Myocyte (in vitro differentiated cells): ENCODE measurements at regions not wholly inside any gene's neighbourhood (a gene's known extent, or its start where the extent isn't known, plus 50 kb on each side); places are given as distances from the start of the nearest gene placed in this dataset.

Source experiments
- DNase-seq: peaks from one replicate; pipeline ENCODE4 v3.0.0-alpha.2; 2012; ENCODE audit warnings: low read depth

DNA sequence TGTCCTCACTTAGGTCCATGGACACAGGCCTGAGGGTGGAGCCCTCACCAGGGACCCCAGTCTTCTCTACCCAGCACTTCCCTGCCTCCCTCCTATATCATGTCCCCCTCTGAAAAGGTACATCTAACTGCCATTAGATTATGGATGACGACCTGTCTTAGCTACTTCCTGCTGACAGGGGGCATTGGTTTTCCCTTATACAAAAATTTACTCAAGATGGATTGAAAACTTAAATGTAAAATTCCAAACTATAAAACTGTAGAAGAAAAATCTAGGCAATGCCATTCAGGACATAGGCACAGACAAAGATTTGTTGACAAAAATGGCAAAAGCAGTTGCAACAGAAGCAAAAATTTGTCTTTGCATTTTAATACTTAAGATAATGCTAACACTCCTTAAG is 623.2 kb upstream of the FAM174A start:
- DNase-seq: no peak

DNA sequence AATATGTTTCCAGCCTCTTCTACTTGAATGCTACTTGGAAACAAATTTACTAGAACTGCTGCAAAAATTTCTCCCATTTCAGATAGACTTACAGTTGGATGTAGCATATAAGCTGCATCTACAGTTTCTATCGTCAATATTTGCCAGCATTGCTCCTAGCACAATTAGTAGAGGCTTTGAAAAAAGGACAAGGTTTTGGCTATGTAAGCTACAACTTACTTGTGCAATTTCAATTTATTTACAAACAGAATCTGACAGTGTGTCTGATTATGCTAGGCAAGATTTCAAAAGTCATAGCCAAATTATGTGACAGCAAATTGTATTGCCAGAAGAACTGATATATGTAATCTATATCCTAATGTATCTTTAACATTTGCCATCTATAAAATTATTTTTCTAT is 628.4 kb upstream of the FAM174A start:
- no peak for DNase-seq

DNA sequence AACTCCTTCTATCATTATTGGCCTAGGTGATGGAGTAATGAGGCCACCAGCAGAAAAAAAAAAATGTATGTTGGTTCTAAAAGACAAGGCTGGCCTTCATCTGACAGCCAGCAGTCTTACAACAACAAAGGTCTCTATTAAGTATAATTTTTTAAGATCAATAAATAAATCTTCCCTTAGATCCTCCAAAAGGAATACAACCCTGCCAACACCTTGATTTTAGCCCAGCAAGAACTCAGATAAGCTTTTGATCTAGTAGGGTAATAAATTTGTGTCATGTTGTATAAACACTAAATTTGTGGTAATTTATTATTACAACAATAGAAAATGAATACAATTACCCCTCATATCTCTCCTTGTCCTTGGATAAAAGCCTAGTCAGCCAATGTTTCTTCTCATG is 633.2 kb upstream of the FAM174A start:
- no peak for DNase-seq

DNA sequence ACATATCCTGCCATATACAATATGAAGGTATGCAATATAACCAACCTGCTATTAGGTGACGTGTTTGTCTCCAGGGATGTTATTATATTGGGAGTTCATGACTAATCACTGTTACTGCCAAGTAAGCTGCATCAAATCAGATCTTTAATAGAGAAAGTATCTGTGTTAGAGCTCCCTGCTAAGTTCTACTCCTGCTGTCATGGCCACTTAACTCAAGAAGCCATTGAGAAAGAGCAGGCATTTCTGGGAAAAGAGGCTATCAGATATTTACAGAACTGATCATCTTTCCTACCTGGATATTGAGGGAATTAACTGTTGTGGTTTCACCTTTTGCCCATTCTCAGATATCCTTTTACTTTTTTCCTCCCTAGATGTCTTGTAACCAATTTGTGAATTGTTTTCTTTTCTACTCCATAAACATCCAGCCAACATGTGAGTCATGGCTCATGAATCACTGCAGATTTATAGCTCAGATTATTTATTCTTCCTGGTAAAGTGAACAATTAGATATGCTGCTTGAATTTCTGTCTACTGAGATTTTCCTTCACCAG is 634.8 kb upstream of the FAM174A start:
- DNase-seq: no peak

DNA sequence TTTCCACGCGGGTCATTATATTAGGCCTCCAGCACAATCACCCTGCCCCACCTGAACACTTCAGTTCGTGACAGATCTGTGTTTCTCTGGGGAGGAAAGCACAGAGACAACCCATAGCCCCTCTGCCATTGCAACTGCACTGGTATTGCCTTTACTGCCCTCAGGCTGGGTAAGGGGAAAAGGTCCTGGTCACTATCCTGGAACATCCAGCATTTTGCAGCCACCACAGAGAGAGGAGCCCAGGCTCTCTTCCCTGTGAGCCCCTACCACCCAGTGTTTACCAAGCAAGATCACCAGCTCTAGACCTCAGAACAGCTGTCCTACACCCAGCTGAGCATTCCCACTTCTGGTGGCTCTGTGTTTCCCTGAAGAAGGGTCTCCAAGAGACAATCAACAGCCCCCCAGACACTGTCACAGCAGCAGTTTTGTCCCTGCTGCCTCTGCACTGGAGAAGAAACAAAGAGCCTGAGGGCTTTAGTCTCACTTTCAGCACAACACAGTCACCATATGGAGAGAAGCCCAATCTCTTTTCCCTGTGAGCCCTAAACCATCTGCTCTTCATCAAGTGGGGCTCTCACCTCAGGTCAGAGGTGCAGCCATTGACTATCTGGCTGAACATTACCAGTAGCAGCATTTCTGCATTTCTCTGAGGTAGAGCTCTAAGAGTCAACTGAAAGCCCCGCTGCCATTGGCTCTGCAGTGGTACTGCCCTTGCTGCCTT is 655.2 kb upstream of the FAM174A start:
- no peak for DNase-seq

DNA sequence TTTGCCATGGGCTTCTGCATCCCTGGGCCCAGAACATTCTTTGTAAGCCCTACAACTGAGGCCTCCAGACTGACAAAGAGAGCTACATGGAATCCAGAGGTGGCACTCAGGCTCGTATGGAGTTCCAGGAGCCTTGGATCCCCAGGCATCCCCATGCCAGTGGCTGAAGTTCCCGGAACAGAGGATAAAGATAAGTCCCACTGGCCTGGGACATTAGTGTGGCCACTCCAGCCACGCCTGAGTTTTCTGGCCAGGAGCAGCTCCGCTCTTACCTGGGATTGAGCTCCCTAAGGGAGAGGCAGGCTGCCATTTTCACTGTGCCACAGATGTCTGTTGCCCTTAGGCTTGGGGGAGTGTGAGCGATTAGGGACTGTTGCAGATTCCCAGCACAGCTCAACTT is 656.3 kb upstream of the FAM174A start:
- no peak for DNase-seq

DNA sequence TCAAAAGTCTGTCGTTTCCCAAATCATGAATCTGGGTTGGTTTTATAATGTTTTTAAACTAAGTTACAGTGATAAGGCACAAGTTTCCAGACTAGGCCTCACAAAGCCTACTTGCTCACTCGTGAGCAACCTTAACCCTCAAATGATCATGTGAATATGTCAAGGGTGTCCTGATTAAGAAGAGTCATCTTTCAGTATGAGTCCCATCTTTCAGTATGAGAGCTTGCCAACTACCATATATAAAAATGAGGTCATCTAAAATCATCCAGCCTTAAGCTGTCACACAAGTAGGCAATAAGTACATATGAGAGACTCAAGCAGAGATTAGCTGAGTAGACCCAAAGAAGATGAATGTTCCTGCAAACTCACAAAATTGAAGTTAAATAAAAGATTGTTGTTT is 668.4 kb upstream of the FAM174A start:
- DNase-seq: no peak

DNA sequence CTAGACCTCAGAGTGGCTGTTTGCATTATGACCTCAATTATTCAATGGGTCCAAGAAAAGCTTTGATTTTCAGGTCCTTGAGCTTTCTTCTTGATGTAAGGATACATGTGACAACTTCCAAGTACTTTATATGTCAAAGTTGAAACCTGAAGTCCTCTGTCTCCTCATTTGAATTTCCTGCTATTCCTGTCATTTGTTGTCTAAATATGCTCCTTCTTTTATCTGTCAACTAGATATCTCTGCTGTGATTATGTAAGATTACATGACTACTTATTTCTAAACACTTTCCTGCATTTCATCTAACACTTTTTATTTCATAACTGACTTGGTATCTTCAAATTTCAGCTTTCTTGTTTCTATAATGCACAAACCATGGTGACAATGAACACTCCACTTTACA is 670.0 kb upstream of the FAM174A start:
- DNase-seq: no peak

DNA sequence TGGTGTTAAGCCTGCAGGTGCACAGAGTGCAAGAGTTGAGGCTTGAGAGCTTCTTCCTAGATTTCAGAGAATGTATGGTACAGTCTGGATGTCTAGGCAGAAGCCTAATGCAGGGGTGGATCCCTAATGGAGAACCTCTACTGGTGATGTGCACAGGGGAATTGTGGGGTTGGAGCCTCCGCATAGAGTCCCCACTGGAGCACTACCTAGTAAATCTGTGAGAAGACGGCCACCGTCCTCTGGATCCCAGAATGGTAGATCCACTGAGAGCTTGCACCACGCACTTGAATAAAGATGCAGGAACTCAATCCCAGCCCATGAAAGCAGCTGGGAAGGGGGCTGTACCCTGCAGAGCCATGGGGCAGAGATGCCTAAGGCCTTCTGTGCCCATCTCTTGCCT is 699.4 kb upstream of the FAM174A start:
- no peak for DNase-seq

DNA sequence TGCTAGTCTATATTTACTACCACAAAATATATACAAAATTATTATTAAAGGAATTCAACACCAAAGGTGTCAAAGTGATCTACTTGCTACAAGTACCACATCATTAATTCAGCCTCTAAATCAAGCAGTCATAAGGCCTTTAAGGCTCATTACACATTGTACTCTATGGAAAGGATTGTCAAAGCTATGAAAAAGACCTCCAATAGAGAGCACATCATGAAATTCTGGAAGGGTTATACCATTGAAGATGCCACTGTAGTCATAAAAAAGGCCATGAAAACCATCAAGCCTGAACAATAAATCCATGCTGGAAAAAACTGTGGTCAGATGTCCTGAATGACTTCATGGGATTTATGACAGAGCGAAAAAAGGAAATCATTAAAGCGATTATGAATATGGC is 708.0 kb upstream of the FAM174A start:
- no peak for DNase-seq

DNA sequence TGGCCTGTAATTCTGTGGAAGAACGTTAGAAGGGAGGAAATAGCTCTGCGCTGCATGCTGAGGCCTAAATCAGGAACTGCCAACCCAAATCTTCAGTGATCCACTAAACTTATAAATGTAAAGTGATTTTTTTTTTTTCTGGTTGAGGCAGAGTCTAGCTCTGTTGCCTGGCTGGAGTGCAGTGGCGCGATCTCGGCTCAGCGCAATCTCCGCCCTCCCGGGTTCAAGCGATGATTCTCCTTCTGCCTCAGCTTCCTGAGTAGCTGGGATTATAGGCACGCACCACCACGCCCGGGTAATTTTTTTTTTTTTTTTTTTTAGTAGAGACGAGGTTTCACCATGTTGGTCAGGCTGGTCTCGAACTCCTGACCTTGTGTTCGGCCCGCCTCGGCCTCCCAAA is 717.4 kb upstream of the FAM174A start:
- no peak for DNase-seq

DNA sequence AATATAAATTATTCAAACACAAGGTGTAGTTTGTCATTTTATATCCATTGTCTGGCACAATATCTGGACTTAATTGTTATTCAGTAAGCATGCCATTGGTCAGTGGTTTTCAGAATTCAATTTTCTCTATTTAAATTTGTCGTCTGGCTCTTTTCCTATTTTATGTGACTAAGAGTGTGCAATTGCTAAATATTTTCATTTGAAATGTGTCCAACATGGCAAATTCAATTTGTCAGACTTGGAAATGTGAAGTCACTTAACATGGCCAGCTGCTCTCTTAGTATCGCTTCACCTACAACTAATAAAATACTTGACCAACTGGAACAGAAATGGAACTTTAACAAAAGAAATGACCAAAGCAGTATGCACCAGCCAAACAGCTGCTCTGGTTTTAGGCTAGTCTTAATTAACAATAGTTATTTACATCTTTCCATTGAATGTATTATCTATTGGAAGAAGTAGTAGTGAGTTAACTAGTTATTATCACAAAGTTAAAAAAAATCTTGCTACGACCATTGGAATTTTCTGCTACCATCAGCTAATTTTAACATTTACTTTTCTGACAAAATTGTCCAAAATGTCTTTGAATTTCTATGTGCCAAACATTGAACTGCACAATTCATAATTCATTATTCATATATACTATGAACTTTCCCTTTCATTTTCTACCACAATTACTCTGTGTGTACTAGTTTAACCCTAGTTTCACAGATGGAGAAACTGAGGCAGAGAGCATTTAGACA is 720.7 kb upstream of the FAM174A start:
- DNase-seq: no peak

DNA sequence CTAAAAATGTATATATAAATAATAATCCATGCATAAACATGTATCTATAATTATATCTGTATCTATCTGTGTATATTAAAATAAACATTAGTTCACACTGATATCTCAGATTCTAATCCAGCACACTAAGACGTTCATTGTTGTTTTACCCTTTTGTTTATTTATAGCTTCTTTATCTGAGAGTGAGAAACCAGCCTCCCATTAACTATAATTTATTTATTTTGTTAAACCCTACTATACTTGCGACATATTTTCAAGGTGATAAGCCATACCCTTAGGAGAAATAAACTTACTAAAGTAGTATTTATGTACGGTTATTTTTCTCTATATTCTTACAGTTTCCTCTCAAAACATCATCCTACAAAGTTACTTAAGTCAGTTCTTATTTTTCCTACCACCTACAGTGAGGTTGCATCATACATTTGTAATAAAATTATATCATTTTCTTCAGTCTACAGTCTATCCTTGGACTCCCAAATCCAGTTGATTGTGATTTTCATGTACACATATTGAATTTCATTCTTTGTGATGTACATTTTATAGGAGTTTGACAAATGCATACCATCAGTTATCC is 726.4 kb upstream of the FAM174A start:
- DNase-seq: no peak

DNA sequence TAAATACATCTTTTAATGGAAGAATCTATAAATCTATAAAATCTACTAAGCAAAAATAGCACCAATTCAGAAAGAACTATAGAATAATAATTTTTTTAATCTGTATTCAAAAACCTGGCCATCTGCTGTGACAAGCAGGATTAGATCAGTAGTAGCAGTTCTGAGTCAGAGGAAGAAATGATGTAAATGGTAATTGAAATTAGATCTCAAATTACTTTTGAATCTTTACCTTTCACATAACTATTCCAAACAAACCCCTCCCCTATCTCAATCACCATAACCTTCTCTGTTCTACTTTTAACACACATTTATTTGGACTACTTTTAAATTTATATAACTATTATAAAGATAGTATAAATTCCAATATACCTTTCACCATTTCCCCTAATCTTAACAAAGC is 727.8 kb upstream of the FAM174A start:
- no peak for DNase-seq

DNA sequence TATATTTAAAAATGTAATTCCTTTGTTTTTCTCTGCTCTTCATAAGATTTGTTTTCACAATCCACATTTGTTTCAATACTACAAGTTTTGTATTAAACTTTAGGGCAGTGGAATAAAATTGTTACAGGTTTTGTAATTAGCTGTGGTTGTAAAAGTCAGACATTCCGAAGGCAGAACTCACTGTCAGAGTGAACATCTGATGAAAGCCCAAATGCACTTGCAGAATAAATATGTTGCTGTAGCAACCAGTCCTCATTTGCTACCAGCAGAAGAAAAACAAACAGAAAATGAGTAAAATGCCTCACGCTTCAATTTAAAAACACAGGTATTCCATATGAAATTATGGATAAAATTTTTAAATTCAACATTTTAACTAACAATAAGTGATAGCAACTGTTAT is 740.1 kb upstream of the FAM174A start:
- DNase-seq: no peak

DNA sequence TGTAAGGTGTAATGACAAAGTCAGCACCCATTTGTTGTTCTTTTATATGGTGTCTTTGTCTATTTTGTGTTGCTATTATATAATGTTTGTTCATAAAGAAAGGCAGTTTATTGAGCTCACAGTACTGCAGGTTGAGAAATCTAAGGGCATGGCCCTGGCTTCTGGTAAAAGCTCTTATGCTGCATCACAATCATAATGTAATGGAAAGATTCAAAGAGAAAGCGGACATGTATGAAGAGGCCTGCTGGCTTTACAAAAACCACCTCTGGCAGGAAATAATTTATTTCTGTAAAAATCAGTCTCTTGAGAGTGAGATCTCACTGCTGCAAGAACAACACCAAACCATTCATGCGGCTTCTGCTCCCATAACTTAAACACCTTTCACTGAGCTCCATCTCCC is 746.7 kb upstream of the FAM174A start:
- no peak for DNase-seq

DNA sequence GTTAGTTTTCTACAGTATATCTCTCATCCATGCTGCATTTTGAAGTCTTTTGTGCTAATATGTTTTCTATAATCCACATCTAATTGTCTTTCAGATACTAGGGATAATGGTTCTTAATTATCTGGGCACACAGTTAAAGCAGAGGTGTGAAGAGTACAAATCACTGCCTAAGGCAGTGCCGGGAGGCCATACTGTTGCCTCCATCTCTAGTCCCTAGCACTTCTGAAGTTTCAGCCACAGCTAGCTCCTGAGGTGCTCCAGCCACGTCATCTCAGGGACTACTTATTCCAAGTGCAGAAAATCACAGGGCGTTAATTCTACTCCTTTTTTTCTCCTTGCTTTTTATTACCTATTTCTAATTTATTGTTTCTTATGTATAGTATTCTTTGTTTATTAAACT is 760.0 kb upstream of the FAM174A start:
- no peak for DNase-seq

DNA sequence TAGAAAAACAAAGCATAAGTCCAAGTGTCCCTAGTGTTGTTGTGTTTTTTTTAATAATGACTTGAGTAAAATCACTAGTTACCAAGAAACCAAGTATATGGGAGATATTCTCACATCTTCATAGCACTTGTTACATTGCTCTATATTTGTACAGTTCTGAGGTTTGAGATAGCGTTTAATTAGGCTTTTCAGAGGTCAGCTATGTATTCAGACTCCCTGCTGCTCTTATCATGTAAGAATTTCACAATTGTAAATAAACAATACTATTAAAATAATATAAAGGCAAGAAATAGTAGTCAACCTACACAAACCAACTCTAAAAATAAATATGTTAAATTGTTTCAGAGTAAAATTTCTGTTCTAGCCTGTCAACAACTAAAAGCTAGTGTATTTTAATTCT is 761.9 kb upstream of the FAM174A start:
- no peak for DNase-seq

DNA sequence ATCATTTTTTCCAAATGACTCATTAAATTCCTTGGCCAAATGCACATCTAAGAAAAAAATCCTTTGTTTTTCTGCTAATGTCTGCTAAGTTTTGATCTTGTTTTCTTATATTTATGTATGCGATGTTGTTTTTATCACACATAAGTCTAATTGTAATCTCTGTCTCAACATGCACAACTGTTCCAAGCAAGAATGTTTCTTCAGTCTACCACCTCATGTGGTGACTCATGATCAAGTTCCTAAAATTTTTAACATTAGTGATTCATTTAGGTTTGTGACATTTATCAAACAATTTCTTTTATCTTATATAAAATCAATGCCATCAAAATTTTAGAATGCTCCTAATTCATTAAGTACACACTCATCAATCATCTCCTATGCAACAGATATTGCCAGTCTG is 763.9 kb upstream of the FAM174A start:
- no peak for DNase-seq

DNA sequence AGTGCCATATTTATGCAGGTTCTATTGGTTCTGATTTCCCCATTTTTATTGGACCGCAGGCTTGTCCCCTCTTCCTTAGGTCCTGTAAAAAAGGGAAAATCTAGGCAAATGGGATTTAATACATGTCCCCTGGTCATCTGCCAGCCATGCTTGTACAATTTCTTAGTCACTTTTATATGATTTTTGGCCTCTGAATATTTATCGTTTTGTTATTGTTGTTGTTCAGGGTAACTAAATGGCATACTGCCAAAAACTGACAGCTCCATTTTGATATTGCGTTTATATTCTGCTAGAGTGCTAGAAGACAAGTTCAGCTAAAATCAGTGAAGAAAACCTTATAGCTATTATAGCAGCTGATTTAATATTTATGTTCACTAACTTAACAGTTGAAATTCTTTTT is 770.2 kb upstream of the FAM174A start:
- DNase-seq: no peak

DNA sequence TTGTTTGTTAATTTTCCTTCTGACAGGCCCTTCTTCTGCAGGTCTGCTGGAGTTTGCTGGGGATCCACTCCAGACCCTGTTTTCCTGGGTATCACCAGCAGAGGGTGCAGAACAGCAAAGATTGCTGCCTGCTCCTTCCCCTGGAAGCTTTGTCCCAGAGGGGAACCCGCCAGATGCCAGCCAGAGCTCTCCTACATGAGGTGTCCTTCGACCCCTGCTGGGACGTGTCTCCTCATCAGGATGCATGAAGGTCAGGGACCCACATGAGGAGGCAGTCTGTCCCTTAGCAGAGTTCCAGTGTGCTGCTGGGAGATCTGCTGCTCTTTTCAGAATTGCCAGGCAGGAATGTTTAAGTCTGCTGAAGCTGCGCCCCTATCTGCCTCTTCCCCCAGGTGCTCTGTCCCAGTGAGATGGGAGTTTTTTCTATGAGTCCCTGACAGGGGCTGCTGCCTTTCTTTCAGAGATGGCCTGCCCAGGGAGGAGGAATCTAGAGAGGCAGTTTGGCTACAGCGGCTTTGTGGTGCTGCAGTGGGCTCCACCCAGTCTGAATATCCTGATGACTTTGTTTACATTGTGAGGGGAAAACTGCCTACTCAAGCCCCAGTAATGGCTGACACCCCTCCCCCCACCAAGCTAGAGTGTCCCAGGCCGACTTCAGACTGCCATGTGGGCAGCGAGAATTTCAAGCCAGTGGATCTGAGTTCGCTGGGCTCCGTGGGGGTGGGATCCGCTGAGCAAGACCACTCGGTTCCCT is 772.0 kb upstream of the FAM174A start:
- no peak for DNase-seq

DNA sequence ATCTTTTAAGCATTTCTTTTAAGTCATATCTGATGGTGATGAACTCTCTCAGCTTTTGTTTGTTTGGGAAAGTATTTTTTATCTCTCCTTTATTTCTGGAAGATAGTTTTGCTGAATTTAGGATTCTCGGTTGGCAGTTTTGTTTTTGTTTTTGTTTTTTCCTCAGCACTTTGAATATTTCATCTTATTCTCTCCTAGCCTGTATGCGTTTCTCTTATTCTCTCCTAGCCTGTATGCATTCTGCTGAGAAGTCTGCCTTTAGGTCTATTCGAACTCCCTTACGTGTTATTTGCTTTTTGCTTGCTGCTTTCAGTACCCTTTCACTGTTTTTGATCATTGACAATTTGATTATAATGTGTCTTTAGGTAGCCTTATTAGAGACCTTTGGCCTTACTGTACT is 787.8 kb upstream of the FAM174A start:
- DNase-seq: no peak
